PC-3 (cell line): ENCODE measurements at regions not wholly inside any gene's neighbourhood (a gene's known extent, or its start where the extent isn't known, plus 50 kb on each side); places are given as distances from the start of the nearest gene placed in this dataset.

Source experiments
- ATAC-seq: fragments of 200-7000 bp; cut with Tn5 transposase; 2 replicates; pipeline ENCODE4 v1.9.1; 2020; ENCODE audit warnings: mild to moderate bottlenecking, moderate library complexity
- BruUV-seq: library from RNA; stranded (reverse); fragments of 400-500 nt; replicated peaks from 2 replicates; lab custom pipeline; 2021; lab: Mats Ljungman, UMichigan
- CTCF ChIA-PET: fragments of 300-600 bp; sonication (Branson Sonifier 250); formaldehyde crosslinking; loops from one replicate; lab custom pipeline; 2022; ENCODE audit warnings: antibody characterized with exemption; lab: Charles Lee
- POLR2A ChIA-PET: fragments of 300-600 bp; sonication (Branson Sonifier 250); formaldehyde crosslinking; loops from one replicate; lab custom pipeline; 2022; ENCODE audit warnings: antibody characterized with exemption; ENCODE audit not compliant: unreplicated experiment; lab: Charles Lee
- DNase-seq: peaks from one replicate; pipeline ENCODE4 v3.0.0-alpha.2; 2015
- H2AFZ ChIP-seq: fragments of 300-600 bp; sonication (generic); 2 replicates; pipeline ENCODE4 v1.6.0; 2016; ENCODE audit warnings: antibody characterized with exemption, low read length
- H3F3A ChIP-seq: fragments of 300-600 bp; sonication (generic); one replicate; pipeline ENCODE4 v1.6.0; 2017; ENCODE audit warnings: antibody characterized with exemption, low read length, control low read depth, mild to moderate bottlenecking; ENCODE audit not compliant: unreplicated experiment
- H3K27ac ChIP-seq: fragments of 300-600 bp; sonication (generic); 2 replicates; pipeline ENCODE4 v1.5.1; 2016; ENCODE audit warnings: mild to moderate bottlenecking, low read length
- H3K27me3 ChIP-seq: fragments of 300-600 bp; sonication (generic); 2 replicates; pipeline ENCODE4 v1.6.1; 2016; ENCODE audit warnings: low read length, mixed read lengths
- H3K36me3 ChIP-seq: fragments of 300-600 bp; sonication (generic); 2 replicates; pipeline ENCODE4 v1.6.1; 2016; ENCODE audit warnings: low read depth, mixed run types, low read length, mixed read lengths
- H3K4me1 ChIP-seq: fragments of 300-600 bp; sonication (generic); 2 replicates; pipeline ENCODE4 v1.5.1; 2016; ENCODE audit warnings: low read length; ENCODE audit not compliant: insufficient read depth
- H3K4me2 ChIP-seq: fragments of 300-600 bp; sonication (generic); 2 replicates; pipeline ENCODE4 v1.6.0; 2016; ENCODE audit warnings: low read length
- H3K4me3 ChIP-seq: fragments of 300-600 bp; sonication (generic); 2 replicates; pipeline ENCODE4 v1.5.1; 2016; ENCODE audit warnings: mild to moderate bottlenecking, low read length, mixed read lengths
- H3K79me2 ChIP-seq: fragments of 300-600 bp; sonication (generic); 2 replicates; pipeline ENCODE4 v1.6.1; 2017; ENCODE audit warnings: low read length, mixed read lengths
- H3K9ac ChIP-seq: fragments of 300-600 bp; sonication (generic); 2 replicates; pipeline ENCODE4 v1.6.0; 2016; ENCODE audit warnings: mild to moderate bottlenecking, low read length
- H3K9me2 ChIP-seq: fragments of 300-600 bp; sonication (generic); replicated peaks from 2 replicates; pipeline ENCODE4 v1.6.1; 2016; ENCODE audit warnings: mixed run types, low read length, mixed read lengths
- H3K9me3 ChIP-seq: fragments of 300-600 bp; sonication (generic); 2 replicates; pipeline ENCODE4 v1.6.1; 2016; ENCODE audit warnings: low read length, mixed read lengths
- H4K20me1 ChIP-seq: fragments of 300-600 bp; sonication (generic); 2 replicates; pipeline ENCODE4 v1.6.1; 2016; ENCODE audit warnings: low read length, mixed read lengths
- CTCF ChIP-seq: fragments of 300-600 bp; sonication (generic); conservative IDR thresholded peaks from 2 replicates; pipeline ENCODE4 v1.5.1; 2017; ENCODE audit warnings: antibody characterized with exemption, low read depth, mild to moderate bottlenecking, low read length
- EZH2 ChIP-seq: fragments of 300-600 bp; sonication (generic); IDR thresholded peaks from one replicate; pipeline ENCODE4 v1.6.1; 2017; ENCODE audit warnings: antibody characterized with exemption, mild to moderate bottlenecking, low read length; ENCODE audit not compliant: unreplicated experiment
- EZH2phosphoT487 ChIP-seq: fragments of 300-600 bp; sonication (generic); IDR thresholded peaks from 2 replicates; pipeline ENCODE4 v1.6.1; 2018; ENCODE audit warnings: mild to moderate bottlenecking, antibody characterized with exemption, low read length, borderline replicate concordance
- intact Hi-C: fragments of 100-400 bp; cut with micrococcal nuclease; formaldehyde crosslinking; loops from 2 replicates; pipeline ENCODE4 v1.9.0; 2023

GRCh38 chr5:156230887-156231286 is 96.1 kb upstream of the SGCD start:
- POLR2A ChIA-PET: no interaction called here
- no peak for ATAC-seq
- DNase-seq: no peak
- intact Hi-C loops: no loop called here
- Histone ChIP-seq H3K27ac (no peak overlapping the region), H3K9me2 (no peaks in the 10 kb centered on the region), H3K36me3 (no peaks in the 10 kb centered on the region), H3K9me3 (no peaks in the 10 kb centered on the region), H3K9ac (no peak overlapping the region), H3K4me2 (no peak overlapping the region), H3K4me3 (no peak overlapping the region), H3K27me3 (no peaks in the 10 kb centered on the region), H2AFZ (no peak overlapping the region), H3K79me2 (no peaks in the 10 kb centered on the region), H4K20me1 (no peaks in the 10 kb centered on the region), H3F3A (no peaks in the 10 kb centered on the region), H3K4me1 (no peaks in the 10 kb centered on the region)
- CTCF ChIA-PET: no interaction called here
- BruUV-seq: no TSS peak
- no peak for TF ChIP-seq EZH2phosphoT487
- TF ChIP-seq EZH2: no peak
- TF ChIP-seq CTCF: no peak

GRCh38 chr5:156232251-156232869 is 94.6 kb upstream of the SGCD start:
- Histone ChIP-seq H4K20me1 (no peaks in the 10 kb centered on the region), H3K27me3 (no peaks in the 10 kb centered on the region), H3K4me2 (no peak overlapping the region), H3K9ac (no peak overlapping the region), H3K4me3 (no peak overlapping the region), H3K9me2 (no peaks in the 10 kb centered on the region), H3F3A (no peaks in the 10 kb centered on the region), H3K79me2 (no peaks in the 10 kb centered on the region), H3K4me1 (no peaks in the 10 kb centered on the region), H3K9me3 (no peaks in the 10 kb centered on the region), H2AFZ (no peak overlapping the region), H3K27ac (no peak overlapping the region), H3K36me3 (no peaks in the 10 kb centered on the region)
- DNase-seq: no peak
- intact Hi-C loops: no loop called here
- no TSS peak for BruUV-seq
- CTCF ChIA-PET: no interaction called here
- TF ChIP-seq CTCF: no peak
- no peak for TF ChIP-seq EZH2phosphoT487
- no peak for TF ChIP-seq EZH2
- POLR2A ChIA-PET: no interaction called here
- ATAC-seq: no peak

- BruUV-seq: no TSS peak
- H3K27me3 ChIP-seq: no peaks in the 10 kb centered on the region
- TF ChIP-seq EZH2 (no peak), CTCF (no peak), EZH2phosphoT487 (no peak)
- no peak overlapping the region for H3K9ac ChIP-seq
- no peak for ATAC-seq
- H4K20me1 ChIP-seq: no peaks in the 10 kb centered on the region
- no peaks in the 10 kb centered on the region for H3K79me2 ChIP-seq
- H3K36me3 ChIP-seq: no peaks in the 10 kb centered on the region
- intact Hi-C loops: no loop called here
- H3K9me3 ChIP-seq: no peaks in the 10 kb centered on the region
- no peaks in the 10 kb centered on the region for H3K9me2 ChIP-seq
- CTCF ChIA-PET: no interaction called here
- DNase-seq: no peak
- no peak overlapping the region for H2AFZ ChIP-seq
- H3K4me1 ChIP-seq: no peaks in the 10 kb centered on the region
- no peak overlapping the region for H3K4me2 ChIP-seq
- no peak overlapping the region for H3K27ac ChIP-seq
- no peaks in the 10 kb centered on the region for H3F3A ChIP-seq
- H3K4me3 ChIP-seq: no peak overlapping the region
- POLR2A ChIA-PET: no interaction called here
These were observed 89.6 kb upstream of the SGCD start for GRCh38 chr5:156237361-156237760.
